Upper lobe of left lung (tissue), 4 donors: ENCODE measurements at regions not wholly inside any gene's neighbourhood (a gene's known extent, or its start where the extent isn't known, plus 50 kb on each side); places are given as distances from the start of the nearest gene placed in this dataset.

Source experiments
- EP300 ChIP-seq, 4 donors: sonication (generic); formaldehyde crosslinking; IDR thresholded peaks; one replicate each; pipeline ENCODE4 v1.5.1; 2017; ENCODE audit warnings: antibody characterized with exemption in 4 of 4, control low read depth in 2 of 4
- POLR2A ChIP-seq, 4 donors: fragments of 450-650 bp; IDR thresholded peaks; one replicate each; pipeline ENCODE4 v1.5.1; 2016 to 2017; ENCODE audit warnings: antibody characterized with exemption in 4 of 4, mild to moderate bottlenecking in 2 of 4
- TF ChIP-seq, protein P1 (sequence below), 6 experiments: fragments of 450-650 bp in 4 of 6; fragments of 200-600 bp in 2 of 6; sonication (generic) in 2 of 6; IDR thresholded peaks; one replicate each; pipeline ENCODE4 v1.5.1; 2016 to 2019; ENCODE audit warnings: antibody characterized with exemption in 6 of 6

DNA sequence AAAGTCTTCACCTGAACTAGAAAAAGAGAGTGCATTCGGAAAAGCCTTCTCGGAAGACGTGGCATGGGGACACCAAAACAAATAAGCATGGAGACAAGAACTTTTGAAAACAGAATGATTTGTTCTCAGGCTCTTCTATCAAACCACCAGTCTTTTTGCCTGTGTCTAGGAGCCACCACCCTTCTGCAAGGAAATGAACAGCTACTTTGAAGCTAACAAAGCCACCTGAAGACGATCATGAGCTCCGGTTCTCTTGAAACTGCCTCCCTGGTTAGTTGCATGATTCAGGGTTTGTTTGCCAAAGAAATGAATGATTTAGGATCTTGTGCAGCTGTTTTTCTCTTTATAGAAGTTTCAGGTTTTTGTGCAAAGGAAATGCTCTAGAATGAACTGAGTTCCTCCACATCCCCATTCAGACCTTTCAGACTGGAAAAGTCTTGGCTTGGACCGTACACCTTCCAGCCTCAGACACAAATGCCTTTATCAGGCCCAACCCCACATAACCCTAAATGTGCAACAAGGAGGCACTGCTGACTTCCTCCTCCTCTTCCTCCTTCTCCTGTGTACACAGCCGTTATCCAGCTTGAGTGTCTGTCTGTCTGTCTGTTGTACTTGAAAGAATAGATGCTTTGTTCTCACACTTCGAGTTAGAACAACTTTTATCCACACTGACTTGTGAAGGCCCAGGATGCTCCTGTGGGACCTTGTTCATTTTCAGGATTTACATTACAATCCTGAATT lies 334.8 kb upstream of the KLF3 start:
- TF ChIP-seq, protein P1, sequence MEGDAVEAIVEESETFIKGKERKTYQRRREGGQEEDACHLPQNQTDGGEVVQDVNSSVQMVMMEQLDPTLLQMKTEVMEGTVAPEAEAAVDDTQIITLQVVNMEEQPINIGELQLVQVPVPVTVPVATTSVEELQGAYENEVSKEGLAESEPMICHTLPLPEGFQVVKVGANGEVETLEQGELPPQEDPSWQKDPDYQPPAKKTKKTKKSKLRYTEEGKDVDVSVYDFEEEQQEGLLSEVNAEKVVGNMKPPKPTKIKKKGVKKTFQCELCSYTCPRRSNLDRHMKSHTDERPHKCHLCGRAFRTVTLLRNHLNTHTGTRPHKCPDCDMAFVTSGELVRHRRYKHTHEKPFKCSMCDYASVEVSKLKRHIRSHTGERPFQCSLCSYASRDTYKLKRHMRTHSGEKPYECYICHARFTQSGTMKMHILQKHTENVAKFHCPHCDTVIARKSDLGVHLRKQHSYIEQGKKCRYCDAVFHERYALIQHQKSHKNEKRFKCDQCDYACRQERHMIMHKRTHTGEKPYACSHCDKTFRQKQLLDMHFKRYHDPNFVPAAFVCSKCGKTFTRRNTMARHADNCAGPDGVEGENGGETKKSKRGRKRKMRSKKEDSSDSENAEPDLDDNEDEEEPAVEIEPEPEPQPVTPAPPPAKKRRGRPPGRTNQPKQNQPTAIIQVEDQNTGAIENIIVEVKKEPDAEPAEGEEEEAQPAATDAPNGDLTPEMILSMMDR (IDR thresholded peaks at IDR 0.05) = no peak
- TF ChIP-seq POLR2A (IDR thresholded peaks at IDR 0.05) (no peak), EP300 (IDR thresholded peaks at IDR 0.05) (no peak)
